ENCODE measurements at regions not wholly inside any gene's neighbourhood (a gene's known extent, or its start where the extent isn't known, plus 50 kb on each side); places are given as distances from the start of the nearest gene placed in this dataset.

DNA sequence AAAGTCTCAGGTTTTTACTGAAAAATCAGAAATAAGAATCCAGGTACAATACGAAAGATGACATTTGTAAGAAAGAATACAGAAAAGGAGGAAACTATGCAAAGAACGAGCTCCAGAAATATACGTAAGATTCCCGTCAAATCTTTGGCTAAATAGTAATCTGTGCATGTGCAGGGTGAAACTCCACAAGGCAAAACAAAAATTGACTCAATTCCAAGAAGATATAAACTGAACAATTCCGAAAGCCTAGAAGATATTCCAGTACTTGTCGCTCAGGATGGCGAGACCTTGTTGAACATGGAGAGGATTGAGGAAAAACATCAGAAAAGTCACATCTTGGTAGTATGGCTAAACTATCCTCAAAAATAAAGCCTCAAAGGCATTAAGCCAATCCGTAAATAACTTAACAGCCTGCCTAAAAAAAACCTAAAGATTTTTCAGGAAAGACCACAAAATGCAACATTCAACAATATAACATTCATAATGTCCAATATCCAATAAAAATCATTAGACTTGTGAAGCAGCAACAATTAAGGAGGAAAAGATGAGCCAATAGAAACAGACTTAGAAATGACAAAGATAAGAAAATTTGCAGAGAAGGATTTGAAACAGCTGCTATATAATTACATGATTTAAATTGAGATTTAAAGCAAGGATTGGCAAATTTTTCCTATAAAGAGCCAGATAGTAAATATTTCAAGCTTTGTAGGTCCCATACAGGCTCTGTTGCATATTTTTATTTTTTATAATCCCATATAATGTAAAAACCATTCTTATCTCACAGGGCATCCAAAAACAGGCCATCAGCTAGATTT lies 166.4 kb upstream of the UBASH3B start:
- Histone ChIP-seq H3K4me1 (ENCODE audit: insufficient read depth, low read length, poor library complexity, severe bottlenecking) (peaks cover 9% of the 10 kb centered on the region), H3F3A (ENCODE audit: low read depth) (no peaks in the 10 kb centered on the region)
- TF ChIP-seq, protein P1, sequence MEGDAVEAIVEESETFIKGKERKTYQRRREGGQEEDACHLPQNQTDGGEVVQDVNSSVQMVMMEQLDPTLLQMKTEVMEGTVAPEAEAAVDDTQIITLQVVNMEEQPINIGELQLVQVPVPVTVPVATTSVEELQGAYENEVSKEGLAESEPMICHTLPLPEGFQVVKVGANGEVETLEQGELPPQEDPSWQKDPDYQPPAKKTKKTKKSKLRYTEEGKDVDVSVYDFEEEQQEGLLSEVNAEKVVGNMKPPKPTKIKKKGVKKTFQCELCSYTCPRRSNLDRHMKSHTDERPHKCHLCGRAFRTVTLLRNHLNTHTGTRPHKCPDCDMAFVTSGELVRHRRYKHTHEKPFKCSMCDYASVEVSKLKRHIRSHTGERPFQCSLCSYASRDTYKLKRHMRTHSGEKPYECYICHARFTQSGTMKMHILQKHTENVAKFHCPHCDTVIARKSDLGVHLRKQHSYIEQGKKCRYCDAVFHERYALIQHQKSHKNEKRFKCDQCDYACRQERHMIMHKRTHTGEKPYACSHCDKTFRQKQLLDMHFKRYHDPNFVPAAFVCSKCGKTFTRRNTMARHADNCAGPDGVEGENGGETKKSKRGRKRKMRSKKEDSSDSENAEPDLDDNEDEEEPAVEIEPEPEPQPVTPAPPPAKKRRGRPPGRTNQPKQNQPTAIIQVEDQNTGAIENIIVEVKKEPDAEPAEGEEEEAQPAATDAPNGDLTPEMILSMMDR (conservative IDR thresholded peaks at IDR 0.05; ENCODE audit: low read length), result no peak
- TF ChIP-seq EZH2phosphoT487 (IDR thresholded peaks at IDR 0.05; ENCODE audit: borderline replicate concordance), result no peak

DNA sequence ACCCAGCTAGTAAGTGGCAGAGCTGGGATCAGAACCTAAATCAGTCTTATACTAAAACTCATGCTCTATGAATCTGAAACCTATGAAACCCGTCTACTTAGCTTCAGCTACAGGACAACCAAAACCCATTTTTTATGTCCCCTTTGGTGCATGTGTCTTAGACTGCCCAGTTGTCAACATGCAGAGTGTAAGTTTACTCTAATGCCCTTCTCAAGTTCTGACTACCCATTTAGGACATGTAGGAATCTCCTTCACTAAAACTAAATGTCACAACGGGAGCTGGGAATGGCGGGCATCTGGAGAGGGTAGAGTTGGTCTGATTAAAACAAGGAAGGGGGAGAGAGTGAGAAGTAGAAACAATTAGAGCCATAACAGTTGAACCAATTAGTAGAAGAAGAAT lies 167.9 kb upstream of the UBASH3B start:
- no peaks in the 10 kb centered on the region for H3K27me3 ChIP-seq (ENCODE audit: insufficient read depth, low read length, poor library complexity, severe bottlenecking)
- H3K79me2 ChIP-seq (ENCODE audit: insufficient read depth, low read length), result no peaks in the 10 kb centered on the region

More for the DNA sequence above, 166.4 kb upstream of the UBASH3B start:
- H3K9me3 ChIP-seq (ENCODE audit: insufficient read depth, low read depth, low read length), result no peaks in the 10 kb centered on the region
- no peak overlapping the region for H3K4me2 ChIP-seq (ENCODE audit: low read depth, low read length, poor library complexity, severe bottlenecking)
- H3K79me2 ChIP-seq (ENCODE audit: insufficient read depth, low read length), result no peaks in the 10 kb centered on the region
- H3K9me2 ChIP-seq (replicated peaks; ENCODE audit: low read depth, low read length), result no peaks in the 10 kb centered on the region
- no peak overlapping the region for H3K9ac ChIP-seq (ENCODE audit: low read depth, low read length, poor library complexity, severe bottlenecking)
- no peaks in the 10 kb centered on the region for H3K27me3 ChIP-seq (ENCODE audit: insufficient read depth, low read length, poor library complexity, severe bottlenecking)
- H4K20me1 ChIP-seq (ENCODE audit: insufficient read depth, low read length, poor library complexity, severe bottlenecking), result no peaks in the 10 kb centered on the region
- no peak overlapping the region for H2AFZ ChIP-seq (ENCODE audit: low read length)
- no peaks in the 10 kb centered on the region for H3K36me3 ChIP-seq (ENCODE audit: insufficient read depth, low read length)
- H3K4me3 ChIP-seq (ENCODE audit: low read length, poor library complexity, severe bottlenecking), result no peak overlapping the region

DNA sequence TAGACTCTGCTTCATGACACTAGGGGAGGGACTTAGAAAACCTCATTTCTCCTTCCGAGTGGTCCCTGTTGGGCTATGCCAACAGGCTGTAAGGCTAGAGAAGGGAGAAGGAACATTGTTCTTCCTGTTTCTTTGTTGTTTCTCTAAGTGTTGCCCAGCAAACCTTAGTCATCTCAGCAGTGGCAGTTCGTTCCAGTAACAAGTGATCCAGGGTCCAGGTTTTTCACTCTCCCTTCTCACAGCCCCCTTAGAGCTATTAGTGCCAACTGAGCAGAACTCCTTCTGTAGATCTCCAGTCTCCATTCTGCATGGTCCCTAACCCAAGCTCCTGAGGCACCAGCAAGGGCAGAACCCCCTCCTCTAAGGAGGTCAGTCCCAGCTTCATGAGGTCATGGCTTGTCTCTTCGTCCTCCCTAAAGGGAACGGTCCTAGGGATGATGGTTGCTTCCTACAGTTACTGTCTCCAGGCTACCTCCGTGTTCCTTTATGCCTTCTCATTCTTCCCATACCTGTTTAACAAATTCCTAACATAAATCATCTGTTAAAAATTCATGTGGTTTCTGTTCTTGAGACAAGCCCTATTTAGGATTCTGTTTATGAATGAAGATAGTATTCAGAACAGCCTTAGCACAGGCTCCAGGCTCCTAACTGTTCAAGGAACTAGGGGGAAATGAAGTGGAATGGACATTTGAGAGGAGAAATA lies 168.6 kb upstream of the UBASH3B start:
- H3K4me2 ChIP-seq (ENCODE audit: low read depth, low read length, poor library complexity, severe bottlenecking), result no peak overlapping the region
- H3K79me2 ChIP-seq (ENCODE audit: insufficient read depth, low read length), result no peaks in the 10 kb centered on the region
- H3K36me3 ChIP-seq (ENCODE audit: insufficient read depth, low read length), result no peaks in the 10 kb centered on the region
- peaks cover 4% of the 10 kb centered on the region; the same call in 1 of the 2 replicates for H3K9me2 ChIP-seq (replicated peaks; ENCODE audit: low read depth, low read length)
- 0 out of 2 replicates have a peak, but pooled peaks cover 4% of the 10 kb centered on the region for H3K9me3 ChIP-seq (ENCODE audit: insufficient read depth, low read depth, low read length)
- H4K20me1 ChIP-seq (ENCODE audit: insufficient read depth, low read length, poor library complexity, severe bottlenecking), result no peaks in the 10 kb centered on the region
- H3K27me3 ChIP-seq (ENCODE audit: insufficient read depth, low read length, poor library complexity, severe bottlenecking), result no peaks in the 10 kb centered on the region
- H3K4me3 ChIP-seq (ENCODE audit: low read length, poor library complexity, severe bottlenecking), result no peak overlapping the region
- TF ChIP-seq, protein P1 (conservative IDR thresholded peaks at IDR 0.05; ENCODE audit: low read length), result no peak
- no peak overlapping the region for H3K9ac ChIP-seq (ENCODE audit: low read depth, low read length, poor library complexity, severe bottlenecking)
- peaks cover 9% of the 10 kb centered on the region for H3K4me1 ChIP-seq (ENCODE audit: insufficient read depth, low read length, poor library complexity, severe bottlenecking)
- no peaks in the 10 kb centered on the region for H3F3A ChIP-seq (ENCODE audit: low read depth)
- H2AFZ ChIP-seq (ENCODE audit: low read length), result no peak overlapping the region

More for the DNA sequence above, 167.9 kb upstream of the UBASH3B start:
- no peak overlapping the region for H3K9ac ChIP-seq (ENCODE audit: low read depth, low read length, poor library complexity, severe bottlenecking)
- no peak for TF ChIP-seq EZH2phosphoT487 (IDR thresholded peaks at IDR 0.05; ENCODE audit: borderline replicate concordance)
- TF ChIP-seq, protein P1 (conservative IDR thresholded peaks at IDR 0.05; ENCODE audit: low read length), result no peak
- no peaks in the 10 kb centered on the region for H3F3A ChIP-seq (ENCODE audit: low read depth)
- no peaks in the 10 kb centered on the region for H3K36me3 ChIP-seq (ENCODE audit: insufficient read depth, low read length)
- H3K4me1 ChIP-seq (ENCODE audit: insufficient read depth, low read length, poor library complexity, severe bottlenecking), result peaks cover 9% of the 10 kb centered on the region
- peaks cover 2% of the 10 kb centered on the region; the same call in 1 of the 2 replicates for H3K9me2 ChIP-seq (replicated peaks; ENCODE audit: low read depth, low read length)
- no peak overlapping the region for H2AFZ ChIP-seq (ENCODE audit: low read length)
- H3K9me3 ChIP-seq (ENCODE audit: insufficient read depth, low read depth, low read length), result 0 out of 2 replicates have a peak, but pooled peaks cover 4% of the 10 kb centered on the region
- H3K4me3 ChIP-seq (ENCODE audit: low read length, poor library complexity, severe bottlenecking), result no peak overlapping the region
- H3K4me2 ChIP-seq (ENCODE audit: low read depth, low read length, poor library complexity, severe bottlenecking), result no peak overlapping the region
- H4K20me1 ChIP-seq (ENCODE audit: insufficient read depth, low read length, poor library complexity, severe bottlenecking), result no peaks in the 10 kb centered on the region

Measured in Loucy (cell line).